CD4-positive, alpha-beta memory T cell (primary cell): ENCODE measurements at regions not wholly inside any gene's neighbourhood (a gene's known extent, or its start where the extent isn't known, plus 50 kb on each side); places are given as distances from the start of the nearest gene placed in this dataset.
A peak's percentile ranks its signal among the peaks of the same experiment; 100 is the strongest.
"Not testable (repeated sequence)": the region's sequence is repeated elsewhere in the genome, so short reads cannot be mapped to it uniquely, and the experiment has no call there.

ENCODE experiments used
- CTCF ChIA-PET: fragments of 350-600 bp; sonication (Branson Sonifier 250); formaldehyde crosslinking; loops from one replicate; lab custom pipeline; 2021; ENCODE audit warnings: inconsistent platforms; ENCODE audit not compliant: partially characterized antibody; lab: Charles Lee
- POLR2A ChIA-PET: fragments of 350-600 bp; sonication (Branson Sonifier 250); formaldehyde crosslinking; loops from one replicate; lab custom pipeline; 2021; ENCODE audit not compliant: partially characterized antibody; lab: Charles Lee
- DNase-seq, 5 donors: peaks; one replicate each; pipeline versions ENCODE4 v3.0.0 to v3.0.0-alpha.2; 2020 to 2022; ENCODE audit warnings: mixed read lengths in 1 of 5
- H3K27ac ChIP-seq: one replicate; pipeline ENCODE4 v1.7.0; 2013; ENCODE audit warnings: low read depth, low read length
- H3K27me3 ChIP-seq: 2 replicates; pipeline ENCODE4 v1.7.0; 2013; ENCODE audit warnings: mild to moderate bottlenecking, low read length, moderate library complexity; ENCODE audit not compliant: insufficient read depth
- H3K36me3 ChIP-seq: 2 replicates; pipeline ENCODE4 v1.7.0; 2013; ENCODE audit warnings: mild to moderate bottlenecking, low read length, moderate library complexity; ENCODE audit not compliant: insufficient read depth
- H3K4me1 ChIP-seq: 2 replicates; pipeline ENCODE4 v1.7.0; 2013; ENCODE audit warnings: mild to moderate bottlenecking, low read length, moderate library complexity; ENCODE audit not compliant: insufficient read depth
- H3K4me3 ChIP-seq, 2 donors: one replicate each; pipeline ENCODE4 v1.7.0; 2013; ENCODE audit warnings: low read length in 2 of 2, mild to moderate bottlenecking in 1 of 2
- H3K9me3 ChIP-seq, 2 donors: one replicate each; pipeline ENCODE4 v1.7.0; 2013; ENCODE audit warnings: low read length in 2 of 2, control low read depth in 1 of 2; ENCODE audit not compliant: control insufficient read depth in 1 of 2
- H3K27ac Mint-ChIP-seq, 7 donors: one replicate each; pipeline ENCODE4 v1.8.0; 2020 to 2021; ENCODE audit warnings: mixed read lengths in 7 of 7, mild to moderate bottlenecking in 6 of 7, inconsistent platforms in 3 of 7, moderate library complexity in 3 of 7
- H3K27me3 Mint-ChIP-seq, 2 donors: one replicate each; pipeline ENCODE4 v1.8.0; 2020 to 2021; ENCODE audit warnings: mixed read lengths in 2 of 2
- H3K36me3 Mint-ChIP-seq, 2 donors: one replicate each; pipeline ENCODE4 v1.8.0; 2020 to 2021; ENCODE audit warnings: mixed read lengths in 2 of 2, inconsistent platforms in 1 of 2, mild to moderate bottlenecking in 1 of 2
- H3K4me1 Mint-ChIP-seq, 4 donors: one replicate each; pipeline ENCODE4 v1.8.0; 2020 to 2021; ENCODE audit warnings: mixed read lengths in 4 of 4, mild to moderate bottlenecking in 1 of 4
- H3K4me3 Mint-ChIP-seq, 8 donors: one replicate each; pipeline ENCODE4 v1.8.0; 2020 to 2021; ENCODE audit warnings: mixed read lengths in 8 of 8, mild to moderate bottlenecking in 7 of 8, moderate library complexity in 6 of 8, inconsistent platforms in 3 of 8
- H3K9me3 Mint-ChIP-seq, 8 donors: one replicate each; pipeline ENCODE4 v1.8.0; 2020 to 2021; ENCODE audit warnings: mixed read lengths in 8 of 8, mild to moderate bottlenecking in 5 of 8, inconsistent platforms in 3 of 8, moderate library complexity in 1 of 8
- intact Hi-C: fragments of 100-400 bp; cut with micrococcal nuclease; formaldehyde crosslinking; loops from one replicate; pipeline ENCODE4 v1.15.1; 2023

DNA sequence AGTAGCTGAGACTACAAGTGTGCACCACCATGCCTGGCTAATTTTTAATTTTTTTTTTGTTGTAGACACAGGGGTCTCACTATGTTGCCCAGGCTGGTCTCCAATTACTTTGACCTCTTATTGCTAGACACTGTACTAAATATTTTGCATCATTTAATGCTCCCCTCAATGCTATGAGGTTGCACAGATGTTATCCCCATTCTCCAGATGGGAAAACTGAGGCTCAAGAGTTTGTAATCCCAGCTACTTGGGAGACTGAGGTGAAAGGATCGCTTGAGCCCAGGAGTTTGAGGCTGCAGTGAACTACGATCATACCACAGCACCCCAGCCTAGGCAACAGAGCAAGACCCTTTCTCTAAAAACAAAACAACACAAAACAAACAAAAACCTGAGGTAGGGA, 443.3 kb upstream of the C16orf82 start:
- Histone ChIP-seq H3K9me3 (peaks cover 0 to 13% of the 10 kb centered on the region in 2 donors), H3K27ac (no peak overlapping the region), H3K36me3 (no peaks in the 10 kb centered on the region), H3K4me3 (no peak overlapping the region), H3K27me3 (no peaks in the 10 kb centered on the region), H3K4me1 (no peaks in the 10 kb centered on the region)
- peaks cover 2 to 5% of the 10 kb centered on the region in 2 donors for H3K27me3 Mint-ChIP-seq
- no peaks in the 10 kb centered on the region for H3K4me1 Mint-ChIP-seq
- intact Hi-C loops: no loop called here
- no peak overlapping the region for H3K4me3 Mint-ChIP-seq
- peaks cover 5 to 28% (median 22%) of the 10 kb centered on the region in 8 donors for H3K9me3 Mint-ChIP-seq
- ChIA-PET CTCF (no interaction called here), POLR2A (no interaction called here)
- H3K36me3 Mint-ChIP-seq: no peaks in the 10 kb centered on the region
- DNase-seq: no peak
- no peak overlapping the region for H3K27ac Mint-ChIP-seq

DNA sequence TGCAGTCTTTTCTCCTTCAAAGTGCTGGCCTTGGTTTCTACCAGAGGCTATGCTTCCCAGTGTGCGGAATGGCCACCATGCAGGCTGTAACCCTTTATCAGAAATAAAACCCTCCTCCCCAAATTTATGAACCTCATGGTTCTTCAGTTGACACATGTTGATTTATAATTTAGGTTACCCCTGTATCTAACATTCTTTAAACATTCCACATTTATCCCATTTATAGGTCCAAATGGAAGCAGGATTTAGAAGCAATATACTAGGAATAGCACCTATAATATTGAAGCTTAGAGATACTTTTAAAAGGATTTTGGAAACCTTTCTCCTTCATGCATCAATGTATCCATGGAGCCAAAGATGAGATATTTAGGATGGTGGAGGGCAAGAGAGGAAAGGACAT, 438.8 kb upstream of the C16orf82 start:
- no peaks in the 10 kb centered on the region for H3K27me3 ChIP-seq
- H3K27ac ChIP-seq: no peak overlapping the region
- H3K9me3 ChIP-seq: peaks cover 0 to 13% of the 10 kb centered on the region in 2 donors
- Mint-ChIP-seq H3K27ac (no peak overlapping the region), H3K36me3 (peaks cover 0 to 2% of the 10 kb centered on the region in 2 donors), H3K4me1 (no peaks in the 10 kb centered on the region), H3K27me3 (peaks cover 3 to 7% of the 10 kb centered on the region in 2 donors), H3K9me3 (peaks cover 7 to 60% (median 41%) of the 10 kb centered on the region in 8 donors), H3K4me3 (no peak overlapping the region)
- ChIA-PET CTCF (no interaction called here), POLR2A (no interaction called here)
- intact Hi-C loops: no loop called here
- no peak overlapping the region for H3K4me3 ChIP-seq
- DNase-seq: no peak
- H3K36me3 ChIP-seq: no peaks in the 10 kb centered on the region
- no peaks in the 10 kb centered on the region for H3K4me1 ChIP-seq

DNA sequence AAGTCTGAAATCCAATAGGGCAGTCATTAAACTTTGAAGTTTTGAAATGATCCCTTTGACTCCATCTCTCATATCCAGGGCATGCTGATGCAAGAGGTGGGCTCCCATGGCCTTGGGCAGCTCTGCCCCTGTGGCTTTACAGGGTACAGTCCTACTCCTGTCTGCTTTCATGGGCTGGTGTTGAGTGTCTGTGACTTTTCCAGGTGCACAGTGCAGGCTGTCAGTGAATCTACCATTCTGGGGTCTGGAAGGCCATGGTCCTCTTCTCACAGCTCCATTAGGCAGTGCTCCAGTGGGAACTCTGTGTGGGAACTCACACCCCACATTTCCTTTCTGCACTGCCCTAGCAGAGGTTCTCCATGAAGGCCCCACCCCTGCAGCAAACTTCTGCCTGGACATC, 435.4 kb upstream of the C16orf82 start:
- H3K27me3 Mint-ChIP-seq, H3K36me3 Mint-ChIP-seq, CTCF ChIA-PET, H3K27ac Mint-ChIP-seq, H3K4me3 ChIP-seq, H3K27ac ChIP-seq, H3K36me3 ChIP-seq, intact Hi-C loops, DNase-seq, H3K4me1 ChIP-seq, H3K27me3 ChIP-seq, H3K4me1 Mint-ChIP-seq, H3K4me3 Mint-ChIP-seq, POLR2A ChIA-PET: not testable (repeated sequence)
- H3K9me3 ChIP-seq: peaks cover 0 to 13% of the 10 kb centered on the region in 2 donors
- H3K9me3 Mint-ChIP-seq: peaks cover 7 to 66% (median 42%) of the 10 kb centered on the region in 8 donors

DNA sequence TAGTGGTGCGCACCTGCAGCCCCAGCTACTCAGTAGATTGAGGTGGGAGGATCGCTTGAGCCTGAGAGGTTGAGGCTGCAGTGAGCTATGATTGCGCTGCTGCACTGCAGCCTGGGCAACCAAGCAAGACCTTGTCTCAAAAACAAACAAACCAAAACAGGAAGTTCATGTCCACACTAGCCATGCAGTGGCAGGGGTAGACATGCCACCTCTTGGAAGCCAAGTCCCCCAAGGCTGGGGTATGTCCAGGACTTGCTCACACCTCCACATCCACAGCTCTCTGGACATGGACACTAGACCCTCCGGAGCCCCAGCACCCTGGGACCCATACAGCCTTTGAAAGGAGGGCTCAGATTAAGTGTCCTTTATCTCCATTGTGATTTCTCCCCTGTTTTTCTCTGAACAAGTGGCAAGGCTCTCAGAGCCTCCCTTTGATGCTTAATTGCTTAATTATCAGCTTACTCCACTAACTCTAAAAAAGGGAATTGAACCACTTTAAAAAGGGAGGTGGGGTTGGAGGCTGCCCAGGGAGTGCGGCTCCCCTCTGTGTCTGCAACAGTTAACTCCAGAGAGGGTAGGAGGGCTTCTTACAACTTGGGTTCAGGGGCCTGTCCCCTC, 424.6 kb upstream of the C16orf82 start:
- intact Hi-C loops: no loop called here
- ChIA-PET CTCF (no interaction called here), POLR2A (no interaction called here)
- H3K4me1 ChIP-seq: peaks cover 7% of the 10 kb centered on the region
- no peak for DNase-seq
- H3K4me3 ChIP-seq: no peak overlapping the region
- H3K4me1 Mint-ChIP-seq: peaks cover 0 to 16% (median 3%) of the 10 kb centered on the region in 4 donors
- no peaks in the 10 kb centered on the region for H3K36me3 Mint-ChIP-seq
- no peaks in the 10 kb centered on the region for H3K27me3 ChIP-seq
- no peaks in the 10 kb centered on the region for H3K9me3 ChIP-seq
- no peak overlapping the region for H3K27ac ChIP-seq
- H3K27me3 Mint-ChIP-seq: peaks cover 2 to 5% of the 10 kb centered on the region in 2 donors
- H3K27ac Mint-ChIP-seq: peak overlapping the region in 1 of 7 donors; percentile 21
- H3K4me3 Mint-ChIP-seq: no peak overlapping the region
- no peaks in the 10 kb centered on the region for H3K36me3 ChIP-seq
- no peaks in the 10 kb centered on the region for H3K9me3 Mint-ChIP-seq

DNA sequence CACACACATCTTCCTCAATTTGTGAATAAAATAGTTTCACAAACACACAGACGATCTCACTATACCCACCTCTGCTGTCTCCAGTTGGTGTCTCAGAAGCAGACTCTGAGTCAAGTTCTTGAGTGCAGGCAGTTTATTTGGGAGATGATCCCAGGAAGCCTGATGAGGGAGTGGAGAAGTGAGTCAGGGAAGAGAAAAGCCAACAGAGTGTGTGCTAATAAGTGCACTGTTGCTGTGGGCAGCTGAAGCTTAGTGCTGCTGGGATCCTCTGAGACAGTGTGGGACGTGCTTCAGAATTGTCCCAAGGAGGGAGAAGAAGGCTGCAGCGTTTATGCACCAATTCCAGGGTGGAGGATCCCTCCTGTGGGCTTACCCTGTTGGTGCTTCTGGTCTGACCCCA, 423.2 kb upstream of the C16orf82 start:
- no peak for DNase-seq
- no peak overlapping the region for H3K27ac ChIP-seq
- intact Hi-C loops: no loop called here
- ChIA-PET POLR2A (no interaction called here), CTCF (no interaction called here)
- H3K27ac Mint-ChIP-seq: no peak overlapping the region
- peaks cover 7% of the 10 kb centered on the region for H3K4me1 ChIP-seq
- H3K36me3 Mint-ChIP-seq: no peaks in the 10 kb centered on the region
- peak overlapping the region in 1 of 8 donors; percentile 35 for H3K4me3 Mint-ChIP-seq
- H3K9me3 Mint-ChIP-seq: no peaks in the 10 kb centered on the region
- H3K9me3 ChIP-seq: no peaks in the 10 kb centered on the region
- H3K36me3 ChIP-seq: no peaks in the 10 kb centered on the region
- H3K4me1 Mint-ChIP-seq: peaks cover 0 to 16% (median 3%) of the 10 kb centered on the region in 4 donors
- H3K4me3 ChIP-seq: no peak overlapping the region
- peaks cover 2 to 7% of the 10 kb centered on the region in 2 donors for H3K27me3 Mint-ChIP-seq
- H3K27me3 ChIP-seq: no peaks in the 10 kb centered on the region

DNA sequence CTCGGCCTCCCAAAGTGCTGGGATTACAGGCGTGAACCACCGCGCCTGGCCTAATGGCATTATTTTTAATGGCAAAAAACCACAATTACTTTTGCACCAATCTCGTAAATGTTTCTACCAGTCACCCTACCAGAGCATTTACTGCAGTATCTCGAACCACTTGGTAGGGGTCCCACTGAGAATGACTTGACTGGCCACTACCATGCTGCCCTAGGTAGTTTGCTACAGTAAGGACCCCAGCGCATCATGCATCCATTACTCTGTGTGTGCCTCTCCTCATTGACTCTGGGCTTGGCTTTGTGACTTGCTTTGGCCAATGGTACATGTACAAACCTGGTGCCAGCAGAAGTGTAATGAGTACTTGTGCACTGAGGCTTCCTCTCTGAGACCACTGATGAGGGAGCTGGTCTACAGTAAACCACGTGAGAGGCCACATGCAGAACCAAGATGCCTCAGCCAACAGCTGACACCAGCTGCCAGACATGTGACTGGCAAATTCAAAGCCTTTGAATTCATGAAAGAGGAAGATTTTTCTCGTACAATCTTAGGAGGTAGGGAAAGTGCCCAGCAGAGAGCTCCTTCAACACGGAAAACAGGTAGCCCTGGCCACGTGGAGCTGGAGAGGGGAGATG, 421.7 kb upstream of the C16orf82 start:
- ChIA-PET POLR2A (no interaction called here), CTCF (no interaction called here)
- H3K4me3 Mint-ChIP-seq: peak overlapping the region in 2 of 8 donors; percentile 0 to 3

DNA sequence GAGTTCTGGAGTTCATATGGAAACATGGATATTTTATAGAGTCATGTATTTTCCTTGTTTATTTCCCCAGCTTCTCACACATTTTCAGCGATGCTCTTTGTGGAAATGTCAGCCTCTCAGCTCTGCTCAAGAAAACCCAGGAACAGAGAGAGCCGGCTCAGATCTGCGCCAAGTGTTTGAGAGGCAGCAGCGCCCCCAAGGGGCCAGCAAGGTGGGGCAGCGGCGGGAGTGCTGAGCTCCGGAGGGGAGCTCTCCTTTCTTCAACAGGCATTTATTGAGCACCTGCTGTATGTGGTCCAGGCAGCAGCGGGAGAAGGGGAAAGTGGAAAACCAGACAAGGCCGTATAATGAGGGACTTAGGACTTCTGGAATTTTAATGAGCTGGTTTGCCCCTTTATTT, 421.1 kb upstream of the C16orf82 start:
- no peaks in the 10 kb centered on the region for H3K9me3 ChIP-seq
- ChIA-PET POLR2A (no interaction called here), CTCF (no interaction called here)
- no peaks in the 10 kb centered on the region for H3K27me3 ChIP-seq
- intact Hi-C loops: no loop called here
- peaks cover 0 to 16% (median 3%) of the 10 kb centered on the region in 4 donors for H3K4me1 Mint-ChIP-seq
- H3K4me1 ChIP-seq: peaks cover 7% of the 10 kb centered on the region
- H3K9me3 Mint-ChIP-seq: no peaks in the 10 kb centered on the region
- H3K36me3 Mint-ChIP-seq: no peaks in the 10 kb centered on the region
- H3K27me3 Mint-ChIP-seq: peaks cover 2 to 9% of the 10 kb centered on the region in 2 donors
- peak overlapping the region in 1 of 7 donors; percentile 32 for H3K27ac Mint-ChIP-seq
- DNase-seq: peak in 4 of 5 donors; percentile 8 to 17 (median 12)
- no peak overlapping the region for H3K27ac ChIP-seq
- peak overlapping the region in 1 of 8 donors; percentile 36 for H3K4me3 Mint-ChIP-seq
- H3K36me3 ChIP-seq: no peaks in the 10 kb centered on the region
- H3K4me3 ChIP-seq: no peak overlapping the region

More for the DNA sequence above, 421.7 kb upstream of the C16orf82 start:
- Mint-ChIP-seq H3K27ac (peak overlapping the region in 1 of 7 donors; percentile 42), H3K4me1 (peaks cover 0 to 16% (median 3%) of the 10 kb centered on the region in 4 donors), H3K9me3 (no peaks in the 10 kb centered on the region), H3K36me3 (no peaks in the 10 kb centered on the region), H3K27me3 (peaks cover 2 to 9% of the 10 kb centered on the region in 2 donors)
- DNase-seq: no peak
- intact Hi-C loops: no loop called here
- Histone ChIP-seq H3K27ac (no peak overlapping the region), H3K4me1 (peaks cover 7% of the 10 kb centered on the region), H3K4me3 (no peak overlapping the region), H3K27me3 (no peaks in the 10 kb centered on the region), H3K9me3 (no peaks in the 10 kb centered on the region), H3K36me3 (no peaks in the 10 kb centered on the region)
